AG04450 (cell line): ENCODE measurements at regions not wholly inside any gene's neighbourhood (a gene's known extent, or its start where the extent isn't known, plus 50 kb on each side); places are given as distances from the start of the nearest gene placed in this dataset.

Experiments used
- CTCF ChIA-PET: fragments of 300-600, 350-600 bp; formaldehyde crosslinking; extraction: SDS; loops from one replicate; lab custom pipeline; 2022; ENCODE audit warnings: antibody characterized with exemption, inconsistent platforms; lab: Charles Lee
- POLR2A ChIA-PET: fragments of 350-600 bp; formaldehyde crosslinking; extraction: SDS; loops from one replicate; lab custom pipeline; 2021; ENCODE audit warnings: antibody characterized with exemption, inconsistent platforms; lab: Yijun Ruan, JAX
- DNase-seq: peaks from one replicate; pipeline ENCODE4 v3.0.0-alpha.2; 2011; ENCODE audit warnings: low read depth, low spot score
- H3K27ac ChIP-seq: one replicate; pipeline ENCODE4 v1.5.1; 2012; ENCODE audit warnings: low read depth, low read length, control low read depth
- H3K27me3 ChIP-seq: one replicate; pipeline ENCODE4 v1.6.0; 2012; ENCODE audit warnings: low read length; ENCODE audit not compliant: control insufficient read depth, insufficient read depth
- H3K4me3 ChIP-seq: 2 replicates; pipeline ENCODE4 v1.5.1; 2011; ENCODE audit warnings: mild to moderate bottlenecking, low read depth, low read length, control low read depth
- H3K9me3 ChIP-seq: 2 replicates; pipeline ENCODE4 v1.5.1; 2012; ENCODE audit warnings: low read length; ENCODE audit not compliant: control insufficient read depth, insufficient read depth
- TF ChIP-seq, protein P1 (sequence below): IDR thresholded peaks from 2 replicates; pipeline ENCODE4 v1.5.1; 2011; ENCODE audit warnings: low read depth, low read length, control low read depth, inconsistent platforms

DNA sequence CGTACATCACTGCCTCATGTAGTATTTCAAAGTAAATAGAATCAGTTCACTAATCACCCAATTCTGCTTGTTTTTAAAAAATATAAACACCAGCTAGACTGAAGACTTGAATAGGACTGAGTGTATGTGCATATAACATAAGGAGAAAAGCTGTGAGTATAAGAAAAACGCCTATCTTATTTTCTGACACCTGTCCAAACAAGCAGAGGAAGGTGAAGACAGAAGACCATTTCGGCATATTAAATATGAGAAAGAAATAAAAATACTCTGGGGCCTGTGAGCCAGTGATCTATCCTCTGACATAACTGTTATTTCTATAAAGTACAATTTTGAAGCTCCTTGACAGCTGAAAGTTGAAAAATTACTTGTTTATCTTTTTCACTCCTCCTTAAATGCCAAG, 111.3 kb upstream of the EEA1 start:
- H3K27ac ChIP-seq = no peak overlapping the region
- CTCF ChIA-PET = interaction anchor here (1.7 kb wide), 1 partner anchor 379 kb away, joined by 5 read pairs; no protein-coding TSS in a partner anchor
- POLR2A ChIA-PET = no interaction called here
- TF ChIP-seq, protein P1, sequence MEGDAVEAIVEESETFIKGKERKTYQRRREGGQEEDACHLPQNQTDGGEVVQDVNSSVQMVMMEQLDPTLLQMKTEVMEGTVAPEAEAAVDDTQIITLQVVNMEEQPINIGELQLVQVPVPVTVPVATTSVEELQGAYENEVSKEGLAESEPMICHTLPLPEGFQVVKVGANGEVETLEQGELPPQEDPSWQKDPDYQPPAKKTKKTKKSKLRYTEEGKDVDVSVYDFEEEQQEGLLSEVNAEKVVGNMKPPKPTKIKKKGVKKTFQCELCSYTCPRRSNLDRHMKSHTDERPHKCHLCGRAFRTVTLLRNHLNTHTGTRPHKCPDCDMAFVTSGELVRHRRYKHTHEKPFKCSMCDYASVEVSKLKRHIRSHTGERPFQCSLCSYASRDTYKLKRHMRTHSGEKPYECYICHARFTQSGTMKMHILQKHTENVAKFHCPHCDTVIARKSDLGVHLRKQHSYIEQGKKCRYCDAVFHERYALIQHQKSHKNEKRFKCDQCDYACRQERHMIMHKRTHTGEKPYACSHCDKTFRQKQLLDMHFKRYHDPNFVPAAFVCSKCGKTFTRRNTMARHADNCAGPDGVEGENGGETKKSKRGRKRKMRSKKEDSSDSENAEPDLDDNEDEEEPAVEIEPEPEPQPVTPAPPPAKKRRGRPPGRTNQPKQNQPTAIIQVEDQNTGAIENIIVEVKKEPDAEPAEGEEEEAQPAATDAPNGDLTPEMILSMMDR = no peak
- no peaks in the 10 kb centered on the region for H3K9me3 ChIP-seq
- no peak for DNase-seq
- H3K27me3 ChIP-seq = peaks cover 2% of the 10 kb centered on the region
- H3K4me3 ChIP-seq = no peak overlapping the region

DNA sequence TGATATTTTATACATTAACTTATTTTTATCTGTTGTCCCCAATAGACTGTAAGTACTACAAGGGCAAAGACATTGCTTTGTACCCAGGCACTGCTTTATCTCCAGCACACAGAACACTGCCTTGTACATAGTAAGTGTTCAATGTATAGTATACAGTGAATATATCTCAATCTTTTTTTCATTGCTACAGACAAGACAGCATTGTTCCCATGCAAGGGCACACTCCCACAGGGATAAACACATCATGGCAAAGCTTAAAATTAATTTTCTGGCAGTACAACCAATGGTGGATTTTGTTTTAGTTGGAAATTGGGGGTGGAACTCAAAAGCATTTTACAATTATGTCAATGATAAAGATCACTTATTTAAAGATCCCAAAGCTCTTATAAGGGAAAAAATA, 112.3 kb upstream of the EEA1 start:
- no peaks in the 10 kb centered on the region for H3K9me3 ChIP-seq
- CTCF ChIA-PET = interaction anchor here (1.7 kb wide), 1 partner anchor 378 kb away, joined by 5 read pairs; no protein-coding TSS in a partner anchor
- POLR2A ChIA-PET = no interaction called here
- no peaks in the 10 kb centered on the region for H3K27me3 ChIP-seq
- no peak for DNase-seq
- H3K4me3 ChIP-seq = no peak overlapping the region
- TF ChIP-seq, protein P1 = no peak
- no peak overlapping the region for H3K27ac ChIP-seq

DNA sequence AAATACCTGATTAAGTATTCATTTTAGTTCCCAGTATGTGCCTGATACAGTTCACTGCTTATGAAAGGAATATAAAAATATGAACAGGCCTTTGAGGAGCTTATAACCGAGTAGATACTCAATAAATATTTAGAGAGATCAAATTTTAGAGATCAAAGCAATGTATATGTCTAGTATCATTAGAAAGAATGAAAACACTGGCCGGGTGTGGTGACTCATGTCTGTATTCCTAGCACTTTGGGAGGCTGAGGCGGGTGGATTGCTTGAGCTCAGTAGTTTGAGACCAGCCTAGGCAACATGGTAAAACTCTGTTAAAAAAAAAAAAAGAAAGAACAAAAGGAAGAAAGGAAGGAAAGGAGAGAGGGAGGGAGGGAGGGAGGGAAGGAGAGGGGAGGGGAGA, 113.2 kb upstream of the EEA1 start:
- Histone ChIP-seq H3K27me3 (no peaks in the 10 kb centered on the region), H3K9me3 (no peaks in the 10 kb centered on the region), H3K27ac (no peak overlapping the region), H3K4me3 (no peak overlapping the region)
- TF ChIP-seq, protein P1 = no peak
- DNase-seq = no peak
- ChIA-PET POLR2A (no interaction called here), CTCF (interaction anchor here (0.6 kb wide), 1 partner anchor 13 kb away, joined by 4 read pairs; no protein-coding TSS in a partner anchor)

DNA sequence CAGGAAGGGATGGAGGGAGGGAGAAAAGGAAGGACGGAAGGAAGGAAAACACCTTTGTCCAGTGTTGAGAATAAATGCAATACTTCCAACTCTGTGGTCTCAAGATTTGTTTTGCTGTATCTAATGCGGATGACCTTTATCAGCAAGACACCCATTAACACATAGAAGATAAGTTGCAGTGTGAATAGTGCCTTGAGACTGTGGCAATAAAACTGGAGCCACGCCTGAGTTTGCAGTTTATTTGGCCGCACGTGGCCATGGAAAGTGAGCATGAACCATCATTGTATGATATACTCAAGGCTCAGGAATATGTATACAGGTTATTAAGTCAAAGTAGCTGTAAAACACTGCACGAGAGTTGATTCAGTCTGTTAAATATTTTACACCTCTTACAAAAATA, 113.6 kb upstream of the EEA1 start:
- ChIA-PET POLR2A (no interaction called here), CTCF (interaction anchor here (1.0 kb wide), 1 partner anchor 12 kb away, joined by 3 read pairs; no protein-coding TSS in a partner anchor)
- no peak for DNase-seq

DNA sequence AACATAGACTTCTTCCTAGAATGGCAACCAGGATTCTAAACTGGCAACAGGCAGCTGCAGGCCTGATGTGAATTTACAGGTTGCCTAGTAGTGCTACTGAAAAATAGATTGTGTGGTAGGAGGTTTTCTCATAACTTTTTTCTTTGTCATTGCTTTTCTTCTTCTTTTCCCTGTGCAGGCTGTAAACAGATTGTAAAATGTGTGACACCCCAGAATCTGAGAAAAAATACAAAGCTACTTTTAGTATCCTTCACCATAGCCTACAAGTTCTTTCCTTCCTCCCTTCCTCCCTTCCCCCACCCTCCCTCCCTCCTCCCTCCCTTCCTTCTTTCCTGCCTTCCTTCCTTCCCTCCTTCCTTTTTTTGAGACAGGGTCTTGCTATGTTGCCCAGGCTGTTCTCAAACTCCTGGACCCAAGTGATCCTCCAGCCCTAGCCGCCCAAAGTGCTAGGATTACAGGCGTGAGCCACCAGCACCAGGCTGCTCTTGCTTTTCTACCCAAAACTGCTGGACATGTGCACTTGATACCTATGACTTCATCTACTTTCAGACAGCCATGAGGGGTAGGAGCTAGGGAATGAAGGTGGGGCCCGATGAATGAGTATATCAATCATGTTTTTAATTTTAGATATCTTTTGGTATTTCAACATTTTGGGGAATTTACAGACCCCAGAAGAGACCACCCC, 114.2 kb upstream of the EEA1 start:
- DNase-seq = no peak
- Histone ChIP-seq H3K9me3 (no peaks in the 10 kb centered on the region), H3K27ac (no peak overlapping the region), H3K4me3 (no peak overlapping the region), H3K27me3 (no peaks in the 10 kb centered on the region)
- CTCF ChIA-PET = interaction anchor here (1.0 kb wide), 1 partner anchor 11 kb away, joined by 3 read pairs; no protein-coding TSS in a partner anchor
- POLR2A ChIA-PET = no interaction called here
- TF ChIP-seq, protein P1 = no peak

More for the DNA sequence above, 113.6 kb upstream of the EEA1 start:
- no peaks in the 10 kb centered on the region for H3K27me3 ChIP-seq
- TF ChIP-seq, protein P1 = no peak
- no peak overlapping the region for H3K4me3 ChIP-seq
- H3K27ac ChIP-seq = no peak overlapping the region
- H3K9me3 ChIP-seq = no peaks in the 10 kb centered on the region
